GM18861 (cell line): ENCODE measurements at regions not wholly inside any gene's neighbourhood (a gene's known extent, or its start where the extent isn't known, plus 50 kb on each side); places are given as distances from the start of the nearest gene placed in this dataset.
"Not testable (repeated sequence)": the region's sequence is repeated elsewhere in the genome, so short reads cannot be mapped to it uniquely, and the experiment has no call there.

Experiments
- ATAC-seq: cut with Tn5 transposase; IDR thresholded peaks from one replicate; pipeline ENCODE4 v1.9.1; 2021; ENCODE audit not compliant: unreplicated experiment

DNA sequence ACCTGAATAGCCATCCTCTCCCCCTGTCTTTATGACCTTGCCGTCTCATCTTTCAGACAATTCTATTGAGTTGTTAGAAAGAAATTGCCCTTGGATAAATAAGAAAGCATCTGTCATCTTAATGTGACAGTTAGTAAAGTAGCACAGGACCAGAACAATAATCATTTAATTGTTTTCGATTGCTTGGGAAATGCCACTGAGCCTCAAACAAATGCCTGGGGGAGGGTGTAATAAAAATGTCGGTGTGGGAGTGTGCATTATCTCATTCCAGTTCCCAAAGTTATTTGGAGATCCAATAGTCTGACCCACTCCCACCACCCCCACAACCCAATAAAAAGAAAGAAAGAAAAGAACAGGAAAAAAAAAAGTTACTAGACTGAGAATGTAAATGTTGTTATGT lies 509.3 kb upstream of the LRRC7 start:
- ATAC-seq, result no peak

DNA sequence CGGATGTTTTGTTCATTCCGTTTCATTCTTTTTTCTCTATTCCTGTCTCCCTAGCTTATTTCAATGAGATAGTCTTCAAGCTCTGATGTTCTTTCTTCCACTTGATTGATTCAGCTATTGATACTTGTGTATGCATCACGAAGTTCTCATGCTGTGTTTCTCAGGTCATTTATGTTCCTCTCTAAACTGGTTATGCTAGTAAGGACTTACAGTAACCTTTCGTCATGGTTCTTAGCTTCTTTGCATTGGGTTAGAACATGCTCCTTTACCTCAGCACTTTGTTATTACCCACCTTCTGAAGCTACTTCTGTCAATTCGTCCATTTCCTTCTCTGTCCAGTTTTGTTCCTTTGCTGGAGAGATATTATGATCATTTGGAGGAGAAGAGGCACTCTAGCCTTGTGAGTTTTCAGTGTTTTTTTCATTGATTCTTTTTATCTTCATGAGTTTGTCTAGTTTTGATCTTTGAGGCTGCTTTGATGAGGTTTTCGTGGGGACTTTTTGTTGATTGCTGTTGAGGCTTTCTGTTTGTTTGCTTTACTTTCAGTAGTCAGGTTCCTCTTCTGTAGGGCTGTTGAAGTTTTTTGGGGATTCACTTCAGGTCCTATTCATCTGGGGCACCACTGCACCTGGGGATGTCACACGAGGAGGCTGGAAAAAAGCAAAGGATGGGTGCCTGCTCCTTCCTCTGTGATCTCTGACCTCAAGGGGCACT lies 496.9 kb upstream of the LRRC7 start:
- no peak for ATAC-seq

DNA sequence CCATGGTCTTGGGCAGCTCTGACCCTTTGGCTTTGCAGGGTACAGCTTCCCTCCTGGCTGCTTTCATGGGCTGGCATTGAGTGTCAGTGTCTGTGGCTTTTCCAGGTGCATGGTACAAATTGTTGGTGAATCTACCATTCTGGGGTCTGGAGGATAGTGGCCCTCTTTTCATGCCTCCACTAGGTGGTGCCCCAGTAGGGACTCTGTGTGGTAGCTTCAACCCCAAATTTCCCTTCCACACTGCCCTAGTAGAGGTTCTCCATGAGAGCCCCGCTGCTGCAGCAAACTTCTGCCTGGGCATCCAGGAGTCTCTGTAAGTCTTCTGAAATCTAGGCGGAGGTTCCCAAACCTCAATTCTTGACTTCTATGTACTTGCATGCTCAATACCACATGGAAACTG lies 494.5 kb upstream of the LRRC7 start:
- no peak for ATAC-seq

DNA sequence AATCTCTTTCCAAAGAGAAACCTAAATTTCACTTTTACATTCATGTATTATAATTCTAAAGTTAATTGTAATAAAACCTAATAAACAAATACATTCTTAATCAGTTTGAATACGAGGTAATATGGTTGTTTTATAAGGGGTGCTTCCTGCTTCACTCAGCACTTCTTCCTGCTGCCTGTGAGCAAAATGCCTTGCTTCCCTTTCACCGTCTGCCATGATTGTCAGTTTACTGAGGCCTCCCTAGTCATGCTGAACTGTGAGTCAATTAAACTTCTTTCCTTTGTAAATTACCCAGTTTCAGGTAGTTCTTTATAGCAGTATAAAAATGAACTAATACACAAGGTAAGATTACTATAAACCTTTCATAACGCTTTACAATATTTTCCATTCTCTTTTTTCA lies 491.1 kb upstream of the LRRC7 start:
- no peak for ATAC-seq

DNA sequence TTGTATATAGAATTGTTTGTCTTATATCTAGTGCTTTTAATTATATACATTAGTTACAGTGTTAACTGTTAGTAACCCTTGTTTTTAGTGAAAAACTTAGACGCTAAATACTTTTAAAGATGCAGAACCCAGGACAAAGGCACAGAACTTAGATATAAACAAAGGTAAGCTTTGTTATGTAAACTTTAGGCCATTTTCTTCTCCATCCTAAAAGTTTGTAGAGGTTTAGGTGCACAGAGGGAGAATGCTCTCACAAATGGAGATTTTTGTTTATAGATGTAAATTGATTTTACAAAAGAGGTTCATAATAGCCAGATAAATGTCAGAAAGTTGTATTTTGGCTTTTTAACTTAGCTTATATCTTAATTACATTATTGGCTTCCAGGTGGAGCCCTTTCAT lies 490.5 kb upstream of the LRRC7 start:
- ATAC-seq, result no peak

DNA sequence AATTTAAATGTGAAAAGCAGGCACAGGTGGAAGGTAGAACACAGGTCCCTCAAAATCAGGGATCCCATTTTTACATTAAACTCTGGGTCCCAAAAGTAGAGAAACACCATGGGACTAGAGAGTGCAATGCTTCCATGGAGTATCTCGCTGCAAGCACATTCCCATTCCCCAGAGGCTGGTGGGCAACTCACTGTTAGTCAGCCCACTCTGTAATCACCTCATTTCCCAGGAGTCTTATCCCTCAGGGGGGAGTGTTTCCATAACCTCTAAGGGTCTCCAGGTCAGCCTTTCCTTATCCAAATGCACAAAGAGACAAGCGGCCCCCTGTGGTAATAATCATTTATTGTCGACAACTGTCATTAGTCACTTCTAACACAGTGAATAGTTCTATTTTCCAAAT lies 490.1 kb upstream of the LRRC7 start:
- ATAC-seq, result no peak

DNA sequence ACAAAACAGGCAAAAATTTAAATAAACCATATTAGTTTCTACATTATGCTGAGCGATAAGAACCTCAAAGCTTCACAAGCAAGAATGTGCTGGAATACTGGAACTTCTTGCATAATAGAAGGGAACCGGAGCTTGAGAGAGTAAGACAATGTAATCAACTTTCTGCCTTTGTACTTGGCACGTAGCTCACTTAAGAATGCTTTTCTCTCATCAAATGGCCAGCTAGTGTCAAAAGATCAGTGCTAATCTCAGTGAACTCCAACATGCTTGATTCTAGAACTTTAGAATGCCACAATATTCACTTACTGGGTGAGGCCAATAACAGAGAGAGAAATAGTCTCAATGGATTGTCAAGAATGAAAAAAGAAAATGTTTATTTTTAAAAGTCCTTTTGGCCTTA lies 486.1 kb upstream of the LRRC7 start:
- no peak for ATAC-seq

DNA sequence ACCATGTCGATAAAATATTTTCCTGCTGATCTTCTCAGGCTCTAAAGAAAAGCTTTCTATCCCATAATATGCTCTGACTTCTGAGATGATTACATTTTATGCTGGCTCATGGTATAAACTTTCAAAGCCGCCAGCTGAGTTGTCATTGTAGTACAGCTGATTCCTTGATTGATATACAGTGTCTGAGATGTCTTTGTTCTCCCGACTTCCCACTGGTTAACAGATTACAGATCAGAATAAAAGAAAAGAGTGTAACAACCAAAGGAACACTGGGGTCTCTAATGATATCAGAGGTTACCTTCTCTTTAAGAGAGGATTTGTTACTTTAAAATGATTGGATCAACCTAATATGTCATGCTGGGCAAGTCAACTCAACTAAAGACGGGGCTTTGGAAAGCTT lies 485.4 kb upstream of the LRRC7 start:
- no peak for ATAC-seq

DNA sequence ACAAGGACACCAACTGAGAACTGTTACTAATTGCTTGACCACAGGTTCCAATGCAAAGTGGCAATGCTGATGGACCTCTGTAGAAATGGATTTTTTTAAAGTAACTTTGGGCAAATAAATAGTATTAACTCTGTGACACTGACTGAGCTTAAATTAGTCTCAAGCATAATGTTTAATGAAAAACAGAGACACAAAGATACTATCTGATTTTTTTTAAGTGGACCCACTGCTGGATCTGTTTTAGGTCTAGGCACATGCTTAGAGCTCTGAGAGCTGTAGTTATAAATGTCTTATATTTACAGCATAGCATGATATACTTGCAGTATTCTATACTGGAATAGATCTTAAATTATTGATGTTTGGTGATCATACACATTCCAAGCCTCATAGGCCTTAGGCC lies 481.6 kb upstream of the LRRC7 start:
- no peak for ATAC-seq

DNA sequence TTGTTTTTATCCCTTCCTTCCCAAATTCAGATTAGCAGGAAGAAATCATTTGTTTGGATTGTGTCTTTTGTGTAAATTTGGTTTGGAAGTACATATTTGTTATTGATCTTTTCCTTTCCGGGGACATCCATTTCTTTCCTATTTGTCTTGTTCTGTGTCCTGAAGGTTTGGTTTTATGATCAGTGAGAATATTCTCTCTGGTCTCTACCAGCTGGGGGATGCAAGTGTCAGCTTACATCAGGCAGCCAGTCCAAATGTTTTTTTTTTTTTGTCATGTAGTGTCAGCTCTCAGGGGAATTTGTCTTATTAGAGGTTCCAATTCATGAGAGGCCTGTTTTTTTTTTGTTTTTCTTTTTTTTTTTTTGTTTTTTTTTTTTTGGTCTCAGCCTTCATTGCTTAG lies 479.2 kb upstream of the LRRC7 start:
- ATAC-seq, result no peak

DNA sequence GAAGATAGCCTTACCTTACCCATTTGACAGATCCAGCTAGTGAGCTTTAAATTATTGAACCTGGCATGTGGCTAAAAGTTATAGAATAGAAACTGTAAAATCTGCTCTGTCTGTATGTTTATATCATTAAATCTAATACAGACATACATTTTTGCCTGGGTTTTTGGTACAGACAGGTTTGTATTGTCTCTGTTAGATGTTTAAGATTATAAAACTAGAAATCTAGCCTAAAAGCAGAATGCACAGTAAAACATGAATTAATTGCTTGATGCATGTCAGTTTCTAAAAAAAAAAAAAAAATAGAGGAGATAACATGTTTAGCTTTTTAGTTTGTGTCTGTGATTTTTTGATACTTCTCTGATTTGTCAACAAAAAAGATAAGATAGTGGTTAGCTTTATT lies 477.6 kb upstream of the LRRC7 start:
- no peak for ATAC-seq

DNA sequence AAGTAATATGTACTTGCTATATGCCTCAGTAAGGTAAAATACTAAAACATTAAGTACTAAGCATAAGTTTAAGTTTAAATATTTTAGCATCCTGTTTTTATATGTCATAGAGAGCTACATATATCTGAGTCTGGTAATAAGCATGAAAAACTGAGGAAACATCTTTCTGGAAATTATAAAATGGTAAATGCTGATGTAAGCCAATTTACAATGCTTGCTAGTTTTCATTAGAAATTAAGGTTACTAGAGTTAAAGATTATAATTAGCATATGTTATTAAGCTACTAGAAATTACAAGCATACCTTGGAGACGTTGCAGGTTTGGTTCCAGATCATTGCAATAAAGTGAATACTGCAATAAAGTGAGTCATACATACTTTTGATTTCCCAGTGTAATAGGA lies 477.0 kb upstream of the LRRC7 start:
- ATAC-seq, result no peak

DNA sequence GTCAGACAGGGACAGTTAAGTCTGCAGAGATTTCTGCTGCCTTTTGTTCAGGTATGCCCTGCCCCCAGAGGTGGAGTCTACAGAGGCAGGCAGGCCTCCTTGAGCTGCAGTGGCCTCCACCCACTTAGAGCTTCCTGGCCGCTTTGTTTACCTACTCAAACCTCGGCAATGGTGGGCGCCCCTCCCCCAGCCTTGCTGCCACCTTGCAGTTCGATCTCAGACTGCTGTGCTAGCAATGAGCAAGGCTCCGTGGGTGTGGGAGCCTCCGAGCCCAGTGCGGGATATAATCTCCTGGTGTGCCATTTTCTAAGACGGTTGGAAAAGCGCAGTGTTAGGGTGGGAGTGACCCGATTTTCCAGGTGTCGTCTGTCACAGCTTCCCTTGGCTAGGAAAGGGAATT lies 465.7 kb upstream of the LRRC7 start:
- not testable (repeated sequence) for ATAC-seq

DNA sequence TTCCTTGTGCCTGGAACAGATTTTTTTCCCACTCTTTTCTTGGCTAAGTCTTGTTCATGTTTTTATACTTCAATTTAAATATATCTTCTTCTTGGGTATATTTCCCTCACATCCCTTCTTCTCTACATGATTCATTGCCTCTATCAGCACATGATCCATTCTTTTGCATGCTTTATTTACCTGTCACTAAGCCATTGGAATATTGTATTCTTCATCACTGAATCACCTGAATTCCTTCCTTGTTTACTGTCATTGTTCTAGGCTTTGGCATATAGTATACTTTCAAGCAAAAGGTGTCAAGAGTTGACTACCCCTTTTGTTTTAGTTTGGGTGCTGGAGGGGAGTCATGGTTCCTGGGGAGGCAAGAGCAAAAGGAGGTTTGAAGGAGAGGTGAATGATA lies 464.5 kb upstream of the LRRC7 start:
- ATAC-seq, result no peak

DNA sequence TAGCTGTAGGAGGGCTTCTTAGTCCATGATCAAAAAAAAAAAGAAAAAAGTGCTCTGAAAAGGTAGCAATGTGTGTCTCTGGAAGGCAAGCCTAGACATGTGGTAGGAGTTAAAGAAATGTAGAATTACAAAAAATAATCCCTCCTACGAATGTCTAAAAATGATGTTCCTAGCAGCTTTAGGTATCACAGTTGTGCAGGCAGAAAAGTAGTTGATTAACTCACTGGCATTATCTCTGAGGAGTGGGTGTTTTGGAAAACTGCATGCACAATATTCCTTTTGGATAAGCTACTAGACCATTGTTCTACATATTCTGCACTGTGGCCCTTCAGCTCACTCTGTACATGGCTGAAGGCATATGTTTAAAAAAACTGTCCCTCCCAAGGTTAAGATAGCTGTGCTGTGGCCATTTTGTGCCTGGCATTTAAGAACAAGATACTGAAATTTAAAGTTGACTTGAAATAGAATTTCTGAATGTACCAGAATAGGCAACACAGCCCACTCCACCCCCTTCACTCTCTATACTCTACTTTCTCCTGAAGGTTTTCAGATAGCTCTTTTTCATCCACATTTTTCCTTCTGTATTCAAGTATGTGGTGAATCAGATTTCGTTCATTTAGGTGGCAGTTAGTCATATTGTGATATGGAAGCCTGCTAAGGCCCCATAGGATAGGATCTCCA lies 463.9 kb upstream of the LRRC7 start:
- ATAC-seq, result no peak

DNA sequence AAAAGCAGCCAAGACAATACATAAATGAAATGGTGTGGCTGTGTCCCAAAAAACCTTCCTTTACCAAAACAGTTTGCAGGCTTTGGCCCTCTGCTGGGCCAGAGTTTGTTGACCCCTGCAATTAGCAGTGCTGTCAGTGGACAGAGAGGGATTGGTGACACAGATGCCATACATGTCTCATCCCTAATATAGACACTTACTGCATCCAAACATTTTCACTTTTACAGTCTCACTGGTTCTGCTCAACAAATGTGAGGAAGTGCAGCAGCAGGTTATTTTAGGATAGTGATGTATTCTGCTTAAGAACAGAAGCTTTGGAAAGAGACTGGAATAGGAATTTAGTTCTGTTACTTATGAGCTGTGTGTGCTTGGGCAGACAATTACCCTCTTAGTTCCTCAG lies 462.8 kb upstream of the LRRC7 start:
- no peak for ATAC-seq

DNA sequence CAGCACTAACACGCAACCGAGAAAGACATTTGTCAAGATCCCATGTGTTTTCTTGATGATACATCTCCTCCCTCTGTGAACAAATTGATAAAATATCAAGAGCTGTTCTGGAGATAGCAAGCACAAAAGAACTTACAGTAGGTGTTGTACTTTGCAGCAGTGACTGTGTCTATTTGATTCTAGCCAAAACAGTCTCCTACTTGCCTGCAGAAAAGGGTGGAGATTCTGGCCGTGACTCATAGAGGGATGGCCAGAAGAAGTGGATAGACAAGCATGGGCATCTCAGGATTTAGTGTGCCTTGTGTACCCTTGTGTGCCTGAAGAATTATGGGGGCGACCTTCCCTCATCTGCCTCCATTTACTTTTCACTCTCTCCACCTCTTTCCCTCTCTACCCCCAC lies 458.4 kb upstream of the LRRC7 start:
- no peak for ATAC-seq

DNA sequence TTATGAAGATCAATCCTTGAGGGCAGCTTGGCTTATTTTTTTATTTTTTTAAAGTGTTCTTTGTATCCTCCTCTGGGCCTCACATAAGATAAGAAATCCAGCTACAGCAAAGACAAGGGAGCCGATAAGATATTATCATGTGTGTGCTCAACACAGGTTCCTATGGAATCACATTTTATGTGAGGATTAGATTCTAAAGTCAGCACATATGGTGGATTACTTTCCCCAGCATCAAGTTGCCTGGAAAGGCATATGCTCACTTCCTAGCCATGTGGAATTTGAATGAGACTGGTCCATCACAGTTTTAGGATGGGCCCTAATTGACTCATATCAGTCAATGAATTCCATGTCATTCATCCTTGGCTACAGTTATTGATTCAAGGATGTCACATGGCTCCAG lies 456.9 kb upstream of the LRRC7 start:
- ATAC-seq, result no peak

DNA sequence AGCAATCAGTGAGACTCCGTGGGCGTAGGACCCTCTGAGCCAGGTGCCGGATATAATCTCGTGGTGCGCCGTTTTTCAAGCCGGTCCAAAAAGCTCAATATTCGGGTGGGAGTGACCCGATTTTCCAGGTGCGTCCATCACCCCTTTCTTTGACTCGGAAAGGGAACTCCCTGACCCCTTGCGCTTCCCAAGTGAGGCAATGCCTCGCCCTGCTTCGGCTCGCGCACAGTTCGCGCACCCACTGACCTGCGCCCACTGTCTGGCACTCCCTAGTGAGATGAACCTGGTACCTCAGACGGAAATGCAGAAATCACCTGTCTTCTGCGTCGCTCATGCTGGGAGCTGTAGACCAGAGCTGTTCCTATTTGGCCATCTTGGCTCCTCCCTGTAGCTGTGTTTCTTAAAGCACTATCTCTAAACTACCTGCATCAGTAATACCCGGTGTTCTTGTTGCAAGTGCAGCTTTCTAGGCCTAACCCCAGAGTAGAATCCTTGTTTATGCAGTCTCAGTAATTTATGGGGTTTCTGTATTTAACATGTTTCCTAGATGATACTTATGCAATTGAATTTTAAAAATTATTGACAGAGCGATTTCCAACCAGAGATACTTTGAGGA lies 447.5 kb upstream of the LRRC7 start:
- not testable (repeated sequence) for ATAC-seq

DNA sequence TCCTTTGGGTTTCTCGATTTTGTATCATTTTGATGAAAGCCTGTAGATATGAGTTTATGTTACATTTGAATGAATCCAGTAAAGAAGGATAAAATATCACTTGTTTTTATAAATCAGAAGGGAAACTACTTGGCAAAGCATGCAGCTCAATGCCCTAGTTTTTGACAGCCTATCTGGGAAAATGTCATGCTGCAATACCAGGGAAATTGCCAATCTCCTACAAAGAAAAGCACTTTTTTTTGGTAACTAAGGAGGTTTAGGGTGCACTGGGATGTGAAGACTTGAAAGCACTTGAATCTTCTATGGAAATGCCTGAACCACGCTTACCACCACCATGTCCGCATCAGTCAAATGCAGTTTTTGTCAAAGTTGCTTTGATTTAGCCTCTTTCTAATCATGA lies 446.9 kb upstream of the LRRC7 start:
- ATAC-seq, result no peak

DNA sequence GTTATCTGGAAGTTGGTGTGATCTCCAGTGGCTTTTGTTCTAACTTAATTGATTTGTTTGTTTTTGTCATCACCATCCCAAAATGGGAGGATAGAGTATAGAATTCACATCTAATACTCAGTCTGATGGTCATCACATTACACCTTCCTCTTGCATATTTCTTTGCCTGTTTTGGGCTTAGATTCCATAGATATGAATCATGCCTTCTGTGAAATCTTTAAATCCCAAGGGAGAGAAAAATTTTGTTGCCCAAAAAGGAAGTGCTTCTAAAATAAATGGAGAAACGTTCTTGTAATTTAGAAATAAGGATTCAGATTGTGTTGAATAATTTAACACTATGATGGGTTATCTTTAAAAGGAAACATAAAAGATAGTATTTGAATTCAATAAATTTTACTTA lies 446.0 kb upstream of the LRRC7 start:
- ATAC-seq, result no peak

DNA sequence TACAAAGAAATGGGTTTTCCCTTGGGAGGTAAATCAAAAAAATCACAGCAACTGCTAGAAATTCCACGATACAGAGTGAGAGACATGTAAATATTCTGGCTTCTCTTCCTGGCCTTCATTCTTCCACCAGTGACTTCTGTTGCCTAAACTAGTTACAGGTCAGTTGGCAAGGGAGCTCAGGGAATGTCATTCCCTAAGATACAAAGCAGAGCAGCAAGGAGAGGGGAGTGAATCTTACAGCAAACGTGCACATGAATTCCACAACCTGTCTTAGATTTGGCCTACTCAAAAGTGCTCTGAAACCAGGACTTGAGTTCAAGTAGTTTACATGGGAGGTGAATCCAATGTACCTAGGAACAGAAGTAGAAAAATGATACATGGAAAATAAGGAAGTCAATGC lies 445.3 kb upstream of the LRRC7 start:
- ATAC-seq, result no peak

DNA sequence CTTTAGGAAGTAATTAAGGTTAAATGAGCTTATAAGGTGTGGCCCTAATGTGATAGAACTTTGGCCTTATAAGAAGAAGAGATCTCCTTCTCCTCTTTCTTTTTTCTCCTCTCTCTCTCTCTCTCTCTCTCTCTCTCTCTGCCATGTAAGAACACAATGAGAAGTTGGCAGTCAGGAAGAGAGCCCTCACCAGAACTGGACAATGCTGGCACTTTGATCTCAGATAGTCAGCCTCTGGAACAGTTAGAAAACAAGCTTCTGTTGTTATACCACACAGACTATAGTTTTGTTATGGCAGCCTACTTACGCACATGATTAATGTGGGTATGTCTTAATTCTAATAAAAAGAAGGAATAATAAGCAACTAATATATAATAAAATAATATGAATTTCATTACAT lies 444.2 kb upstream of the LRRC7 start:
- no peak for ATAC-seq
